GM19328 (cell line): ENCODE measurements at regions not wholly inside any gene's neighbourhood (a gene's known extent, or its start where the extent isn't known, plus 50 kb on each side); places are given as distances from the start of the nearest gene placed in this dataset.
"Not testable (repeated sequence)": the region's sequence is repeated elsewhere in the genome, so short reads cannot be mapped to it uniquely, and the experiment has no call there.

Source experiments
- ATAC-seq: cut with Tn5 transposase; IDR thresholded peaks from one replicate; pipeline ENCODE4 v1.9.1; 2021; ENCODE audit warnings: mild to moderate bottlenecking, moderate library complexity; ENCODE audit not compliant: unreplicated experiment

DNA sequence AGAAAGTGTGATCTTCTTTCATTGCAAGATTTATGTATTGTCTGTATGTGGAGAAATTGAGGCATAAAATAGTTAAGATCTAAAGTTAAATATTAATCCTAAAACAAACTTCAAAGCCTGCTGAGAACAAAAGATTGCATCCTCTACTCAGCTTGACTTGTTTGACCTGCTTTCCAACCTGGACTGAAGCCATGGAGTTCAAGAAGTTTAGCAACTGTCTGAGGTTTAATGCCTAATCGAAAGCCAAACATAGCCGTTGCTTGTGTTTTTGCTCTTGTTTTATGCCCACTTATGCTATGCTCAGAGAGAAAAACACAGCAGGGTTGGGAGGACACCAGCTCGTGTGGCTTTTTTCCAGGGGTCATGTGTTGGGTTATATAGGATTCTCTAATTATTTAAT lies 135.6 kb downstream of the NUFIP1 start:
- no peak for ATAC-seq

GRCh38 chr13:44848920-44849676 lies 140.2 kb downstream of the NUFIP1 start:
- no peak for ATAC-seq

- ATAC-seq: not testable (repeated sequence)
Measured at GRCh38 chr13:44845281-44846058, 143.8 kb downstream of the NUFIP1 start.

DNA sequence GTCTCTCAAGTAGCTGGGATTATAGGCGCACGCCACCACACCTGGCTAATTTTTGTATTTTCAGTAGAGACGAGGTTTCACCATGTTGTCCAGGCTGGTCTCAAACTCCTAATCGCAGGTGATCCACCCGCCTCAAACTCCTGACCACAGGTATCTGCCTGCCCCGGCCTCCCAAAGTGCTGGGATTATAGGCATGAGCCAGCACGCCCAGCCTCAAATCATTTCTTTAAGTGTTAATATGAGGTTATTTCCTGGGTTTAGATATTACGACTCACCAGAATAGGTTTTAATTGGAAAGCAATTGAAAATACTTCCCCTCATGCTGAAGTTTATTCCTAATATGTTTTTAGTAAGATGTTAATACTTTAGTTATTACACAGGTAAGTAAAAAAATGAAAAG lies 144.5 kb downstream of the NUFIP1 start:
- ATAC-seq: no peak

GRCh38 chr13:44843403-44843802 lies 145.9 kb downstream of the NUFIP1 start:
- no peak for ATAC-seq

GRCh38 chr13:44842158-44842557 lies 147.1 kb downstream of the NUFIP1 start:
- ATAC-seq: no peak

GRCh38 chr13:44840131-44840530 lies 149.1 kb downstream of the NUFIP1 start:
- no peak for ATAC-seq

DNA sequence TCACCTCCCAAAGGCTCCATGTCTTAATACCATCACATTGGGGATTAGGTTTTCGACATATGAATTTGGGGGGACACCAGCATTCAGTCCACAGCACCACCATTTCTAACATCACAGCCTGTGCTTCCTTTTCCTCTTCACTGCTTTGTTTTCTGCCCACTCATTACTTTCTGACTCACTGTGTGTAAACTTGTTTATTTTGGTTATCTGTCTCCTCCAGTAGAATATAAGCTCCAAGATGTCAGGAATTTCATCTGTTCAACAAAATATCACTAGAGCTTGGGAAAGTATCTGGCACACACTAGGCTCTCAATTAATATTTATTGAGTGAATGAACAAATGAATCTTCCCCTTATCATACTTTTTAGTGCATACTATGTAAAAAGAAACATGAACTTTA lies 152.0 kb downstream of the NUFIP1 start:
- no peak for ATAC-seq

GRCh38 chr13:44834404-44834803 lies 154.9 kb downstream of the NUFIP1 start:
- ATAC-seq: no peak

GRCh38 chr13:44833626-44834025 lies 155.6 kb downstream of the NUFIP1 start:
- no peak for ATAC-seq

- no peak for ATAC-seq
Measured at GRCh38 chr13:44833139-44833538, 156.1 kb downstream of the NUFIP1 start.

- ATAC-seq: no peak
Measured at GRCh38 chr13:44826591-44827350, 162.5 kb downstream of the NUFIP1 start.

DNA sequence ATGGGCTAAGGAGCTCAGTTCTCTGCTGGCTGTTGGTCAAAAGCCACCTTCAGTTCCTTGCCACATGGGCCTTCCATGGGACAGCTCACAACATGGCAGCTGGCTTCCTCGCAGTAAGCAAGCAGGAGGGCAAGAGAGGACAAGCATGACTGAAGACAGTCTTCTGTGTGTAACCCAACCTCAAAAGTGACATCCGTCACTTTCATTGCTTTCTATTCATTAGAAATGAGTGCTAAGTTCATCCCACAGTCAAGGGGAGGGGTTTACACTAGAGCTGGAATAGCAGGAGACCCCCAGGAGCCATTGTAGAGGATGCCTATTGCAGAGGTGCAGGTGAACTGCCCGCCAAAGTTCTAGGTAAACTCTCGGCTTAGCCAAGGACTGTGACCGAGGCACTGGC lies 163.3 kb downstream of the NUFIP1 start:
- no peak for ATAC-seq

DNA sequence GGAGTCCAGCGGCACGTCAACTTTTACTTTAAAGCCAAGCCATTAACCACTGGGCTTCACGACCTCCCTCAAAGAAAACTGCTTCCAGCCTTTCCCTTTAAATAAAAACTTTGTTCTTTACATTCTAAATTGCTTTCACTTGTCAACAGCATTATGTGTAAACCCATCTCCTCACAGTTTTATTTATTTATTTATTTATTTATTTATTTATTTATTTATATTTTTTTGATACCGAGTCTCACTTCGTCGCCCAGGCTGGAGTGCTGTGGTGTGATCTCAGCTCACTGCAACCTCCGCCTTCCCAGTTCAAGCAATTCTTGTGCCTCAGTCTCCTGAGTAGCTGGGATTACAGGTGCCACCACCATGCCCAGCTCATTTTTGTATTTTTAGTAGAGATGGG lies 165.7 kb downstream of the NUFIP1 start:
- ATAC-seq: not testable (repeated sequence)

GRCh38 chr13:44822291-44822690 lies 167.0 kb downstream of the NUFIP1 start:
- ATAC-seq: no peak

- ATAC-seq: no peak
Measured at GRCh38 chr13:44819772-44820171, 169.5 kb downstream of the NUFIP1 start.

- no peak for ATAC-seq
Measured at GRCh38 chr13:44819245-44819644, 170.0 kb downstream of the NUFIP1 start.

- no peak for ATAC-seq
Measured at GRCh38 chr13:44818428-44818827, 170.8 kb downstream of the NUFIP1 start.

- no peak for ATAC-seq
Measured at GRCh38 chr13:44818016-44818415, 171.3 kb downstream of the NUFIP1 start.

- no peak for ATAC-seq
Measured at GRCh38 chr13:44817131-44817671, 172.1 kb downstream of the NUFIP1 start.

DNA sequence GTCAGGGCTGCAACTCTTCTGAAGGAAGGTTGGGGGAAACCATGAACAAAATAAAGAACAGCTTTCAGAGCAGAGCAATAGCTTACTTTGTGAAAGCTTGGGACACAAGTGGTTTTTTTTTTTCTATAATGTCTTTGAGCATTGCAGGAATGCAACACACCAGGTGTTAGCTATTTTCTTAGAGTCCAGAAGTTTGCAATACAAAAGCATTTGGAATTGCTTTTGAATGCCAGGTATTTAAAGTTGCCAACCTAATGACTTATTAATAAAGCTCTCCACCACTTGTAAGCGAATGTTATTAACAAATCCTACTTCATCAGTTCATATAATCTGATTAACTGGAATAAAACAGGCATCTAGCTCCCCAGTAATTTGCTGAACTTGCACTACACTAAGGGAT lies 172.6 kb downstream of the NUFIP1 start:
- ATAC-seq: no peak
